IMR-90 (cell line): ENCODE measurements at regions not wholly inside any gene's neighbourhood (a gene's known extent, or its start where the extent isn't known, plus 50 kb on each side); places are given as distances from the start of the nearest gene placed in this dataset.

Experiments used
- ATAC-seq: fragments of 200-7000 bp; cut with Tn5 transposase; 2 replicates; pipeline ENCODE4 v1.9.1; 2020; ENCODE audit warnings: low read depth, mild to moderate bottlenecking, moderate library complexity
- BruUV-seq: library from RNA; stranded (reverse); fragments of 400-500 nt; replicated peaks from 2 replicates; lab custom pipeline; 2021; lab: Mats Ljungman, UMichigan
- CTCF ChIA-PET: fragments of 300-600 bp; formaldehyde crosslinking; extraction: SDS; loops from one replicate; lab custom pipeline; 2021; ENCODE audit warnings: antibody characterized with exemption; lab: Yijun Ruan, JAX
- POLR2A ChIA-PET: fragments of 300-600 bp; sonication (Branson Sonifier 250); formaldehyde crosslinking; loops from one replicate; lab custom pipeline; 2022; ENCODE audit warnings: antibody characterized with exemption; ENCODE audit not compliant: unreplicated experiment; lab: Charles Lee
- DNase-seq: peaks from one replicate; pipeline ENCODE4 v3.0.0; 2013
- H2AFZ ChIP-seq: replicated peaks from 2 replicates; pipeline ENCODE3; 2013; ENCODE audit warnings: low read length, mild to moderate bottlenecking; ENCODE audit not compliant: poor library complexity
- H2AK5ac ChIP-seq: 2 replicates; pipeline ENCODE4 v1.6.1; 2013; ENCODE audit warnings: low read depth, low read length, inconsistent platforms
- H2AK9ac ChIP-seq: replicated peaks from 2 replicates; pipeline ENCODE3; 2013; ENCODE audit warnings: mild to moderate bottlenecking, low read depth, low read length, moderate library complexity; ENCODE audit not compliant: poor library complexity
- H2BK120ac ChIP-seq: 2 replicates; pipeline ENCODE4 v1.6.1; 2013; ENCODE audit warnings: low read depth, low read length, inconsistent platforms
- H2BK15ac ChIP-seq: 3 replicates; pipeline ENCODE4 v1.6.1; 2013; ENCODE audit warnings: low read depth, low read length, inconsistent platforms
- H2BK20ac ChIP-seq: 2 replicates; pipeline ENCODE4 v1.6.1; 2013; ENCODE audit warnings: low read depth, mild to moderate bottlenecking, inconsistent platforms, low read length, moderate library complexity
- H2BK5ac ChIP-seq: 2 replicates; pipeline ENCODE4 v1.6.1; 2013; ENCODE audit warnings: mild to moderate bottlenecking, low read depth, low read length, inconsistent platforms; ENCODE audit not compliant: poor library complexity, severe bottlenecking
- H3K14ac ChIP-seq: replicated peaks from 2 replicates; pipeline ENCODE4 v1.6.1; 2013; ENCODE audit warnings: low read depth, low read length, inconsistent platforms
- H3K18ac ChIP-seq: 2 replicates; pipeline ENCODE4 v1.6.1; 2013; ENCODE audit warnings: low read depth, low read length, control low read depth
- H3K23ac ChIP-seq: 2 replicates; pipeline ENCODE4 v1.6.1; 2013; ENCODE audit warnings: low read depth, low read length, inconsistent platforms
- H3K27ac ChIP-seq: 2 replicates; pipeline ENCODE4 v1.5.1; 2013; ENCODE audit warnings: mild to moderate bottlenecking, control low read depth, low read length; ENCODE audit not compliant: insufficient read depth
- H3K27me3 ChIP-seq: 2 replicates; pipeline ENCODE4 v1.6.1; 2013; ENCODE audit warnings: low read length; ENCODE audit not compliant: control insufficient read depth, insufficient read depth
- H3K36me3 ChIP-seq: 2 replicates; pipeline ENCODE4 v1.6.1; 2013; ENCODE audit warnings: low read length, mixed read lengths; ENCODE audit not compliant: control insufficient read depth, insufficient read depth
- H3K4ac ChIP-seq: 2 replicates; pipeline ENCODE4 v1.6.1; 2013; ENCODE audit warnings: low read depth, low read length, inconsistent platforms
- H3K4me1 ChIP-seq: 2 replicates; pipeline ENCODE4 v1.6.1; 2013; ENCODE audit warnings: low read length, mixed read lengths; ENCODE audit not compliant: control insufficient read depth, insufficient read depth
- H3K4me2 ChIP-seq: 2 replicates; pipeline ENCODE4 v1.6.1; 2013; ENCODE audit warnings: low read depth, mild to moderate bottlenecking, control low read depth, low read length, moderate library complexity
- H3K4me3 ChIP-seq: 2 replicates; pipeline ENCODE4 v1.5.1; 2013; ENCODE audit warnings: low read depth, mild to moderate bottlenecking, control low read depth, low read length, moderate library complexity; ENCODE audit not compliant: insufficient read depth
- H3K56ac ChIP-seq: 2 replicates; pipeline ENCODE4 v1.6.1; 2013; ENCODE audit warnings: low read length, inconsistent platforms; ENCODE audit not compliant: insufficient read depth; ENCODE audit errors: extremely low read depth
- H3K79me1 ChIP-seq, 2 experiments: 2 replicates each; pipeline ENCODE4 v1.6.1; 2013; ENCODE audit warnings: low read length in 2 of 2, inconsistent platforms in 1 of 2, low read depth in 1 of 2
- H3K9ac ChIP-seq: 2 replicates; pipeline ENCODE4 v1.6.1; 2013; ENCODE audit warnings: low read depth, low read length, control low read depth
- H3K9me1 ChIP-seq: 2 replicates; pipeline ENCODE4 v1.6.1; 2013; ENCODE audit warnings: low read length, inconsistent platforms; ENCODE audit not compliant: insufficient read depth
- H3K9me3 ChIP-seq: 2 replicates; pipeline ENCODE4 v1.6.1; 2013; ENCODE audit warnings: low read length; ENCODE audit not compliant: control insufficient read depth, insufficient read depth
- H4K20me1 ChIP-seq: 2 replicates; pipeline ENCODE4 v1.6.1; 2013; ENCODE audit warnings: low read length, inconsistent platforms; ENCODE audit not compliant: insufficient read depth
- H4K5ac ChIP-seq: 2 replicates; pipeline ENCODE4 v1.6.1; 2013; ENCODE audit warnings: mild to moderate bottlenecking, low read depth, low read length, control low read depth
- H4K8ac ChIP-seq, 2 experiments: 2 replicates each; pipeline ENCODE4 v1.6.1; 2013; ENCODE audit warnings: low read depth in 2 of 2, low read length in 2 of 2, control low read depth in 1 of 2, inconsistent platforms in 1 of 2
- H4K91ac ChIP-seq: 2 replicates; pipeline ENCODE4 v1.6.1; 2013; ENCODE audit warnings: low read depth, low read length, inconsistent platforms; ENCODE audit not compliant: insufficient read depth
- CEBPB ChIP-seq: IDR thresholded peaks from 2 replicates; pipeline ENCODE4 v1.6.1; 2012; ENCODE audit warnings: low read depth, low read length, improper control_type of control experiment
- MAZ ChIP-seq: IDR thresholded peaks from 2 replicates; pipeline ENCODE4 v1.6.1; 2012; ENCODE audit warnings: low read depth, mild to moderate bottlenecking, low read length, improper control_type of control experiment, moderate library complexity, borderline replicate concordance
- NFE2L2 ChIP-seq: fragments of 150-350 bp; IDR thresholded peaks from 2 replicates; pipeline ENCODE4 v1.6.1; 2016; ENCODE audit warnings: low read depth, mild to moderate bottlenecking, low read length
- POLR2A ChIP-seq: IDR thresholded peaks from 2 replicates; pipeline ENCODE4 v1.6.1; 2012; ENCODE audit warnings: mild to moderate bottlenecking, low read depth, low read length
- RCOR1 ChIP-seq: IDR thresholded peaks from 2 replicates; pipeline ENCODE4 v1.6.1; 2012; ENCODE audit warnings: mild to moderate bottlenecking, low read length, improper control_type of control experiment; ENCODE audit not compliant: insufficient replicate concordance
- WGBS, 2 experiments: methylation state at CpG; one replicate each; pipeline versions ENCODE4 v1.1.5 to v1.1.7; 2013; ENCODE audit warnings: missing lambda C conversion rate in 2 of 2; ENCODE audit not compliant: insufficient read length in 1 of 2; ENCODE audit errors: extremely low coverage in 2 of 2; 5-methylcytosine and 5-hydroxymethylcytosine counted together
- dilution Hi-C: fragments of 300-500 bp; cut with HindIII; formaldehyde crosslinking; loops from one replicate; pipeline ENCODE4 v1.14.3; 2018; ENCODE audit warnings: low sequenced_read_pairs; ENCODE audit not compliant: unreplicated experiment
- in situ Hi-C: fragments of 300-500 bp; cut with MboI; formaldehyde crosslinking; loops from 3 replicates; pipeline ENCODE4 v1.14.3; 2019; ENCODE audit warnings: low sequenced_read_pairs, inconsistent platforms, mixed read lengths
- intact Hi-C: fragments of 100-400 bp; cut with micrococcal nuclease; formaldehyde crosslinking; loops from 2 replicates; pipeline ENCODE4 v1.10.0; 2022
- TF ChIP-seq, protein P1 (sequence below): fragments of 150-350 bp; IDR thresholded peaks from 2 replicates; pipeline ENCODE4 v1.6.1; 2017; ENCODE audit warnings: mild to moderate bottlenecking, antibody characterized with exemption, low read length, low read depth

DNA sequence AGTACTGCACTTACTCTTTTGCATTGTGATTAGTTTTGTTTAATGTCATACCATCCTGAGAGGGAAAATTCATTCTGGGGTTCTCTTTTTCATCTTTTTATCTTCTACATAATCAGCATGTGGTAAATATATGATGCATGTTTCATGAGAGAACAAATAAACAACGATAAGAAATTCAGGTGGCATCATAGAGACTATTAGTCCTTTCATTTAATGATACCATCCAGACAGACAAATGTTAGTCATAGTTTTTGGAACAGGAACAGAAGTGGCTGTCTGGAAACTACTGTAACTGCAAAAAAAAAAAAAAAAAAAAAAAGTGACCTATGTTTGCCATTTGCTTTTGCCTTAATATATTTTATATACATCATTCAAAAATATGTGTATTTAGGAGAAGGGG, 761.0 kb downstream of the EPHA4 start:
- Histone ChIP-seq H3K27ac (no peak overlapping the region), H4K5ac (no peak overlapping the region), H4K91ac (no peak overlapping the region), H3K9ac (no peak overlapping the region), H2AFZ (no peak overlapping the region), H4K8ac (no peak overlapping the region), H3K56ac (no peak overlapping the region), H3K4me1 (no peaks in the 10 kb centered on the region; the same call in 1 of the 2 replicates), H3K4me3 (no peak overlapping the region), H2AK9ac (no peak overlapping the region), H3K27me3 (no peaks in the 10 kb centered on the region), H3K9me1 (no peaks in the 10 kb centered on the region), H3K14ac (no peak overlapping the region), H2BK120ac (no peak overlapping the region), H3K79me1 (no peaks in the 10 kb centered on the region), H2BK20ac (no peak overlapping the region), H4K20me1 (no peaks in the 10 kb centered on the region), H3K4ac (no peak overlapping the region), H3K36me3 (no peaks in the 10 kb centered on the region), H2BK15ac (no peak overlapping the region), H3K18ac (no peak overlapping the region), H3K23ac (no peak overlapping the region), H2AK5ac (no peak overlapping the region), H2BK5ac (no peak overlapping the region), H3K4me2 (no peak overlapping the region), H3K9me3 (no peaks in the 10 kb centered on the region)
- TF ChIP-seq MAZ (no peak), POLR2A (no peak), NFE2L2 (no peak), CEBPB (no peak), RCOR1 (no peak)
- TF ChIP-seq, protein P1, sequence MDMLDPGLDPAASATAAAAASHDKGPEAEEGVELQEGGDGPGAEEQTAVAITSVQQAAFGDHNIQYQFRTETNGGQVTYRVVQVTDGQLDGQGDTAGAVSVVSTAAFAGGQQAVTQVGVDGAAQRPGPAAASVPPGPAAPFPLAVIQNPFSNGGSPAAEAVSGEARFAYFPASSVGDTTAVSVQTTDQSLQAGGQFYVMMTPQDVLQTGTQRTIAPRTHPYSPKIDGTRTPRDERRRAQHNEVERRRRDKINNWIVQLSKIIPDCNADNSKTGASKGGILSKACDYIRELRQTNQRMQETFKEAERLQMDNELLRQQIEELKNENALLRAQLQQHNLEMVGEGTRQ, result no peak
- in situ Hi-C loops (no loop called here), intact Hi-C loops (no loop called here), dilution Hi-C loops (no loop called here)
- BruUV-seq, result no TSS peak
- CTCF ChIA-PET, result no interaction called here
- no peak for ATAC-seq
- DNase-seq, result no peak
- POLR2A ChIA-PET, result no interaction called here
- no CpG with 5 or more reads among the region's 1 CpG for WGBS, 2 experiments
